ENCODE measurements at regions not wholly inside any gene's neighbourhood (a gene's known extent, or its start where the extent isn't known, plus 50 kb on each side); places are given as distances from the start of the nearest gene placed in this dataset.

- TF ChIP-seq POLR2AphosphoS5 (IDR thresholded peaks at IDR 0.05) (no peak), EP300 (IDR thresholded peaks at IDR 0.05) (no peak)
Measured at GRCh38 chr2:223464071-223464470, 138.1 kb downstream of the SCG2 start.
